ENCODE measurements at regions not wholly inside any gene's neighbourhood (a gene's known extent, or its start where the extent isn't known, plus 50 kb on each side); places are given as distances from the start of the nearest gene placed in this dataset.

GRCh38 chr22:22812031-22812905 lies 75.3 kb upstream of the IGLL5 start:
- TF ChIP-seq CTCF (IDR thresholded peaks at IDR 0.05), result no peak
- H3K9me3 ChIP-seq, result no peaks in the 10 kb centered on the region
- no peaks in the 10 kb centered on the region for H3K4me1 ChIP-seq
- ATAC-seq (no peak), DNase-seq (no peak), FAIRE-seq (no peak)
- no peak overlapping the region for H3K27ac ChIP-seq
- no peak overlapping the region for H3K4me3 ChIP-seq
- H3K27me3 ChIP-seq, result no peaks in the 10 kb centered on the region
- H3K36me3 ChIP-seq, result no peaks in the 10 kb centered on the region
- intact Hi-C loops (cut with DNase I), result no loop called here
- 70 to 77% methylated on average over 10 of the region's 10 CpGs for WGBS, 2 donors

- Histone ChIP-seq H3K27ac (no peak overlapping the region), H3K9me3 (no peaks in the 10 kb centered on the region), H3K4me3 (no peak overlapping the region), H3K36me3 (no peaks in the 10 kb centered on the region), H3K4me1 (no peaks in the 10 kb centered on the region), H3K27me3 (no peaks in the 10 kb centered on the region)
- WGBS, 2 donors, result 57 to 65% methylated on average over 3 of the region's 3 CpGs
- FAIRE-seq (no peak), DNase-seq (no peak), ATAC-seq (no peak)
- TF ChIP-seq CTCF (IDR thresholded peaks at IDR 0.05), result no peak
- intact Hi-C loops (cut with DNase I), result no loop called here
Measured at GRCh38 chr22:22813126-22814075, 74.2 kb upstream of the IGLL5 start.

GRCh38 chr22:22814666-22815396 lies 72.8 kb upstream of the IGLL5 start:
- H3K9me3 ChIP-seq, result no peaks in the 10 kb centered on the region
- FAIRE-seq, result no peak
- no peaks in the 10 kb centered on the region for H3K27me3 ChIP-seq
- intact Hi-C loops (cut with DNase I), result no loop called here
- no peak for ATAC-seq
- no peak for TF ChIP-seq CTCF (IDR thresholded peaks at IDR 0.05)
- H3K4me3 ChIP-seq, result no peak overlapping the region
- H3K4me1 ChIP-seq, result no peaks in the 10 kb centered on the region
- H3K27ac ChIP-seq, result no peak overlapping the region
- whole genome bisulfite sequencing, 2 donors, result 78 to 81% methylated on average over 14 of the region's 14 CpGs
- H3K36me3 ChIP-seq, result no peaks in the 10 kb centered on the region
- DNase-seq, result no peak

- H3K4me1 ChIP-seq, result no peaks in the 10 kb centered on the region
- no peak overlapping the region for H3K4me3 ChIP-seq
- WGBS, 2 donors, result 64 to 72% methylated on average over 5 of the region's 5 CpGs
- intact Hi-C loops (cut with DNase I), result no loop called here
- H3K36me3 ChIP-seq, result no peaks in the 10 kb centered on the region
- no peak for TF ChIP-seq CTCF (IDR thresholded peaks at IDR 0.05)
- H3K9me3 ChIP-seq, result no peaks in the 10 kb centered on the region
- ATAC-seq, result no peak
- no peak for DNase-seq
- no peak for FAIRE-seq
- no peak overlapping the region for H3K27ac ChIP-seq
- H3K27me3 ChIP-seq, result no peaks in the 10 kb centered on the region
Measured at GRCh38 chr22:22815397-22816170, 72.0 kb upstream of the IGLL5 start.
